Spleen (tissue), 7 donors: ENCODE measurements at regions not wholly inside any gene's neighbourhood (a gene's known extent, or its start where the extent isn't known, plus 50 kb on each side); places are given as distances from the start of the nearest gene placed in this dataset.

Experiments
- CTCF ChIP-seq, 11 experiments: fragments of 200-600 bp in 7 of 11; fragments of 450-650 bp in 4 of 11; sonication (generic) in 4 of 11; IDR thresholded peaks in 8 of 11; conservative IDR thresholded peaks in 3 of 11; 1 replicate in 7 of 11; 2 replicates in 4 of 11; pipeline versions ENCODE4 v1.4.0 to v1.8.0; 2016 to 2021; ENCODE audit warnings: antibody characterized with exemption in 11 of 11, inconsistent platforms in 4 of 11, mild to moderate bottlenecking in 1 of 11
- POLR2A ChIP-seq, 3 donors: fragments of 450-650 bp; IDR thresholded peaks; one replicate each; pipeline ENCODE4 v1.5.1; 2017; ENCODE audit warnings: antibody characterized with exemption in 3 of 3, mild to moderate bottlenecking in 1 of 3
- donor health status: DM: no; HTN: no; CAD: no; lungs with moderate emphysema.
- donor health status: DM: no; HTN: no; CAD: no.
- donor health status: DM: no; HTN: no; CAD: no.

- TF ChIP-seq CTCF (IDR thresholded peaks at IDR 0.05 in 8 of 11, conservative IDR thresholded peaks at IDR 0.05 in 3 of 11) = no peak
- TF ChIP-seq POLR2A (IDR thresholded peaks at IDR 0.05) = no peak
These were observed 208.1 kb upstream of the CADM1 start for GRCh38 chr11:115712296-115712695.
